Fibroblast of lung (primary cell): ENCODE measurements at regions not wholly inside any gene's neighbourhood (a gene's known extent, or its start where the extent isn't known, plus 50 kb on each side); places are given as distances from the start of the nearest gene placed in this dataset.

ENCODE experiments used
- EZH2 ChIP-seq: IDR thresholded peaks from 2 replicates; pipeline ENCODE4 v1.5.1; 2012; ENCODE audit warnings: low read length, control low read depth, mild to moderate bottlenecking; ENCODE audit errors: missing control alignments
- TF ChIP-seq, protein P1 (sequence below), 2 donors: IDR thresholded peaks in 1 of 2; conservative IDR thresholded peaks in 1 of 2; 1 replicate in 1 of 2; 2 replicates in 1 of 2; pipeline ENCODE4 v1.5.1; 2011 to 2012; ENCODE audit warnings: low read length in 2 of 2, control low read depth in 1 of 2, inconsistent platforms in 1 of 2, low read depth in 1 of 2, mild to moderate bottlenecking in 1 of 2

DNA sequence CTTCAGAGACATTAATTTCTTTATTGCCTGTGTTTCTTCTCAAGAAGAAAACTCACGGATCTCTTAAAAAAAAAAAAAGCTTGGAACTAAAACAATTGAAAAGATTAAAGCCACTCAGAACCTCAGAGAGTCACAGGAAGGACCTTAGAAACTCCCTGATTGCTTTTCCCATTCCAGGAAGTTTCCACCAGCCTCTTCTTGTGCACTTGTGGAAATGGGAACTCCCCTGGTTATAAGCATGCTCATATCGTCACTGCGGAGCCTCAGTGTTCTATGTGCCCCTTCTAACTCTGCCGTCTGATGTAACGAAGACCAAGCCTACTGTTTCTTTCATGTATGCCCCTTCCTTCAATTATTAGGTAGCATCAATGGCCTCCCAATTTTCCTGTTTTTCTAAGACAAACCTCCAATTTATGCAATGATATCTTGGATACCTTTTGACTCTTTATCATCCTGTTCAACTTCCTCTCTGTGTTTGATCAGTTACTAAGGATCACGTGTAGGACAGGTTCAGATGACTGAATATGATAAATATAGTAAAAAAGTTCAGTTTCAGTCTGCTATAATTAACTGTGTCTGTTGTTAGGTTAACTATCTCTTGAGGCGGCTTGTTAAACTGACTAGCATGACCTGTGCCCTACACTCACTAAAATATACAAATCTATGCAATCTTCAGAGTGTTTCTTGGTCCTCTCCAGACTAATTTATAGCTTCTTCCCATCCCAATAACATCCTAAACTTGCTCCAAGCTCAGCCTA lies 593.7 kb upstream of the CHAC2 start:
- no peak for TF ChIP-seq EZH2
- TF ChIP-seq, protein P1, sequence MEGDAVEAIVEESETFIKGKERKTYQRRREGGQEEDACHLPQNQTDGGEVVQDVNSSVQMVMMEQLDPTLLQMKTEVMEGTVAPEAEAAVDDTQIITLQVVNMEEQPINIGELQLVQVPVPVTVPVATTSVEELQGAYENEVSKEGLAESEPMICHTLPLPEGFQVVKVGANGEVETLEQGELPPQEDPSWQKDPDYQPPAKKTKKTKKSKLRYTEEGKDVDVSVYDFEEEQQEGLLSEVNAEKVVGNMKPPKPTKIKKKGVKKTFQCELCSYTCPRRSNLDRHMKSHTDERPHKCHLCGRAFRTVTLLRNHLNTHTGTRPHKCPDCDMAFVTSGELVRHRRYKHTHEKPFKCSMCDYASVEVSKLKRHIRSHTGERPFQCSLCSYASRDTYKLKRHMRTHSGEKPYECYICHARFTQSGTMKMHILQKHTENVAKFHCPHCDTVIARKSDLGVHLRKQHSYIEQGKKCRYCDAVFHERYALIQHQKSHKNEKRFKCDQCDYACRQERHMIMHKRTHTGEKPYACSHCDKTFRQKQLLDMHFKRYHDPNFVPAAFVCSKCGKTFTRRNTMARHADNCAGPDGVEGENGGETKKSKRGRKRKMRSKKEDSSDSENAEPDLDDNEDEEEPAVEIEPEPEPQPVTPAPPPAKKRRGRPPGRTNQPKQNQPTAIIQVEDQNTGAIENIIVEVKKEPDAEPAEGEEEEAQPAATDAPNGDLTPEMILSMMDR (conservative IDR thresholded peaks at IDR 0.05 in 1 of 2, IDR thresholded peaks at IDR 0.05 in 1 of 2; ENCODE audit: low read depth in 1 of 2, low read length in 2 of 2): no peak
